Activated CD4-positive, CD25-positive, alpha-beta regulatory T cell treated with anti-CD3 and anti-CD28 coated beads, Interleukin-2, amount 50 U/mL, for 24 hours (primary cell): ENCODE measurements at regions not wholly inside any gene's neighbourhood (a gene's known extent, or its start where the extent isn't known, plus 50 kb on each side); places are given as distances from the start of the nearest gene placed in this dataset.
"Not testable (repeated sequence)": the region's sequence is repeated elsewhere in the genome, so short reads cannot be mapped to it uniquely, and the experiment has no call there.

ENCODE experiments used
- ATAC-seq, 2 donors: fragments of 150-1000 bp; cut with Tn5 transposase; one replicate each; pipeline ENCODE4 v1.10.0; 2021; ENCODE audit warnings: mild to moderate bottlenecking in 1 of 2, moderate library complexity in 1 of 2

DNA sequence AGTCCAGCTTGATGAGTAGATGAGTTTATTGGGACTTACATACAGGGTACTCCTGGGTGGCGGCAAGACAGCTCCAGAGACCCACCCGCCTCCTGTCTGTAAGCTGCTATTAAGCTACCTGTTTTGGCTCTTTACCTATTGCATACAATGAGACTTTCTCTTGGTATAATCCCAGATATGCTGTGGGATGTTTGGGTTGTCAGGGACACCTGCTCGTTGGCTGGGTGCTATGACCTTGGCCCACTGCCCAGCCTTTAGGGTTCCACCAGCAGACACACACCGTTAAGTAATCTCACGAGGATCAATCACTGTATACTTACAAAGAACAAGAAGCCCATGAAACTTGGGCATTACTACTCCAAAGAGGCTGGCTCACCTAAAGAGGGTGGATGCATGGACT is 116.4 kb downstream of the NPIPB5 start:
- no peak for ATAC-seq

DNA sequence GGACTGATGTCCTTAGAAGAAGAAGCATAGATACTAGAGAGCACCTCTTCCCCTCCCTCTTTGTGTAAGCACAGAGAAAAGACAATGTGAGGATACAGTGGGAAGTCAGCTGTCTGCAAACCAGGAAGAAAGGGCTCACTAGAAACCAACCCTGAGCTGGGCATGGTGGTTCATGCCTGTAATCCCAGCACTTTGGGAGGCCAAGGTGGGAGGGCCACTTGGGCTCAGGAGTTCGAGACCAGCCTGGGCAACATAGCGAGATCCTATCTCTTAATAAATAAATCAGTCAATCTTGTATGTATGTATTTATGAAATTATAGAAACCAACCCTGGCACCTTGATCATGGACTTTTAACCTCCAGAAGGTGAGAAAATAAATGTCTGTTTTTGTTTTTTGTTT is 118.3 kb downstream of the NPIPB5 start:
- no peak for ATAC-seq

- no peak for ATAC-seq
These were observed 119.6 kb downstream of the NPIPB5 start for GRCh38 chr16:22630242-22630641.

DNA sequence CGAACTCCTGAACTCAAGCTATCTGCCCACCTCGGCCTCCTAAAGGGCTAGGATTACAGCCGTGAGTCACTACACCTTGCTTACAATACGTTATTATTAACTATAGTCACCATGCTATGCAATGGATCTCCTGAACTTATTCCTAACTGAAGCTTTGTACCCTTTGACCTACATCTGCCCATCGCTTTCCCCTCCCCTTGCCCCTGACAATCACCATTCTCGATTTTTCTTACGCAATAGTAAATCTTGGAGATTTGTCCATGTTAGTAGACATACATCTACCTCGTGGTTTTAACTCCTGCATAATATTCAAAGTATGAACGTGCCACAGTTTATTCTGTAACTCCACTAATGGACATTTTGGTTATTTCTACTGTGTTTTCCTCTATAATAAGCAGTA is 120.6 kb downstream of the NPIPB5 start:
- ATAC-seq, result no peak

GRCh38 chr16:22632606-22633005 is 121.9 kb downstream of the NPIPB5 start:
- ATAC-seq, result no peak

GRCh38 chr16:22633280-22633679 is 122.6 kb downstream of the NPIPB5 start:
- no peak for ATAC-seq

GRCh38 chr16:22633799-22634198 is 123.1 kb downstream of the NPIPB5 start:
- ATAC-seq, result no peak

DNA sequence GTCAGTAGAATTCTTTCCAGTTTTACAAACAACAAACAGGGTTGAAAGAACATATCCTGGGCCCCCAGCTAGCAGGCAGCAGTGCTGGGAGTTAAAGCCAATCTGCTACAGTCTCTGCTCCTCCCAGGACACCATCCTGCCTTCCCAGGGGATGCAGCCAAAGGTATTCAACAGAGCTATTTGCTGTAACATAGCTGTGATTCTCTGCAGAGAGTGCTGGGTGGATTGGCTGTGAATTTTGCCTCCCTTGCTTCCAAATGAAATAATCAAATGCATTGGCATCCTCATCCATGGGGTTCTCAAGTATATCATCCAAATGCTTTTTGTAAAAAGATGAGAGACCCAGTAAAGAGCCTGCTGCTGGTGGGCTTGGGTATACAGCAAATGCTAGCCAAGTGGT is 124.3 kb downstream of the NPIPB5 start:
- ATAC-seq, result no peak

GRCh38 chr16:22635357-22635761 is 124.7 kb downstream of the NPIPB5 start:
- no peak for ATAC-seq

- ATAC-seq, result no peak
These were observed 125.1 kb downstream of the NPIPB5 start for GRCh38 chr16:22635801-22636200.

- no peak for ATAC-seq
These were observed 127.9 kb downstream of the NPIPB5 start for GRCh38 chr16:22638393-22639206.

DNA sequence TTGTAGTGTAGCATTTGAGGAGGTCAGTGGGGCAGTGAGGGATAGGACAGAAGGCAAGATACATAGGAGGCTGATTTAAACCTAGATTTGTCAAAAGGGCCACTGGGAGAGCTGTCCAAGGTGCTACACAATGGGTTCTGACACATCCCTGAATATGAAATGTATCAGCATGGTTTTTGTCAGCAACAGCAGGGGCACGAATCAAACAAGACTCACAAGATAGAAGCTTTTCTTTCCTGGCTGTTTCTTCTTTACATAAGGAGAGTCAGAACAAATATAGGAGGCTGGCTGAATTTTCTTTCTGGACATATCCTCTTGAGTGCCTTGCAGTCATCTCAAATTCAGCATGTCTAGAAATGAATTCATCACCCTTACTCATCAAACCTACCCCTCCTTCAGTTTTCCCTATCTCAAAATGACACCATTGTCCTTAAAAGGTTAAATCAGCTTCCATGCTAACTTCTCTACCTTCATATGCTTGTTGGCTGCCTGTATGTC is 130.5 kb downstream of the NPIPB5 start:
- no peak for ATAC-seq

GRCh38 chr16:22642416-22643088 is 131.9 kb downstream of the NPIPB5 start:
- no peak for ATAC-seq

- not testable (repeated sequence) for ATAC-seq
These were observed 132.5 kb downstream of the NPIPB5 start for GRCh38 chr16:22643203-22643602.

GRCh38 chr16:22643886-22644285 is 133.2 kb downstream of the NPIPB5 start:
- ATAC-seq, result no peak

DNA sequence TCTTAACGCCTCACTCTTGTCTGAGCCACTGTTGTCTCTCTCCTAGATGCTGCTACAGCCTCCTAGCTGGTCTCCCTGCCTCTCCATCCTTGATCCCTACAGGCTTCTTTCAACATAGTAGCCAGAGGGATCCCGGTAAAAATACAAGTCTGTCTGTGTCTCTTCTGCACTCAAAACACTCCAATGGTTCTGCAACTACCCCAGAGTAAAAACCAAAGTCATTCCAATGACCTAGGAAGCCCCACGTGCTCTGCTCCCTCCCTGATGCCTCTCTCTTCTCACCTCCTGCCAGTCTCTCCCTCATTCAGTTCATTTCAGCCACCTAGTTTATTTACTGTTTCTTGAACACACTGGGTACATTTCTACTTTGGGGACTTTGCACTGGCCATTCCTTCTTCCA is 135.2 kb downstream of the NPIPB5 start:
- no peak for ATAC-seq

DNA sequence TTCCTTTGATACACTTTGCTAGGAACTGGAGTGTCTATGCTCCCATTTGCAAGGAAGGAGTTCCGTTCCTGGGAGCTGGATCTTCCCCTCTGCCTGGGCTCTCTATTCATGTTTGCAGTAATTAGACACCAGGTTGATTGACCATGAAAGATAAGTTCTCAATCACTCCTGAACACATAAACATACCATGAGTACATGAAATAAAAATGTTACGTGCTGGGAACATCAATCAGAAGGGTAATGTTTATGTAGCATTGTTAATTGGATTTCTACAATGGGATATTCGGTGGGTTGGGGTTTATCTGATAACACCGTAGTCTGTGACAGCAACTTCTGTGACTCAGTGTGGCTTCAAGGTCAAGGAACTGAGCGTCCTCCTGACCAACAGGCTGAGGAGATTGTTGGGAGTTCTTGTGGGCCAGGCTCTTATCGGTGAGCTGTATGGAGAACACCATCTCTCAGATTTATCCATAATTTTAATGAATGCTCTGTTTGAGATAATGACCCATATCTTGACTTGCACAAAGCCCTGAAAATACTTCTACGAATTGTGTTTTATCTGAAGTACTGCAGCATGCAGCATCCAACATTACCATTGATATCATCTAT is 136.4 kb downstream of the NPIPB5 start:
- ATAC-seq, result no peak

GRCh38 chr16:22648141-22648540 is 137.4 kb downstream of the NPIPB5 start:
- no peak for ATAC-seq

- no peak for ATAC-seq
These were observed 138.2 kb downstream of the NPIPB5 start for GRCh38 chr16:22648941-22649340.

DNA sequence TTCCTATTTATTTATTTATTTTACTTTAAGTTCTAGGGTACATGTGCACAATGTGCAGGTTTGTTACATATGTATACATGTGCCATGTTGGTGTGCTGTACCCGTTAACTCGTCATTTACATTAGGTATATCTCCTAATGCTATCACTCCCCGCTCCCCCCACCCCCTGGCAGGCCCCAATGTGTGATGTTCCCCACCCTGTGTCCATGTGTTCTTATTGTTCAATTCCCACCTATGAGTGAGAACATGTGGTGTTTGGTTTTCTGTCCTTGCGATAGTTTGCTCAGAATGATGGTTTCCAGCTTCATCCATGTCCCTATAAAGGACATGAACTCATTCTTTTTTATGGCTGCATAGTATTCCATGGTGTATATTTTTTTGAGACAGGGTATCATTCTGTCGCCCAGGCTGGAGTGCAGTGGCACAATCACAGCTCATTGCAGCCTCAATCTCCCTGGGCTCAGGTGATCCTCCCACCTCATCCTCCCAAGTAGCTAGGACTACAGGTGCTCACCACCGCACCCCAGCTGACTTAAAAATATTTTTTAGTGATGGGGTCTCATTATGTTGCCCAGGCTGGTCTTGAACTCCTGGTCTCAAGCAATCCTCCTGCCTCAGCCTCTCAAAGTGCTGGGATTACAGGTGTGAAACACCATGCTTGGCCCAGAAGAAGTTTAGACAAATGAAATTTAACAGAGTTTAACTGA is 140.6 kb downstream of the NPIPB5 start:
- not testable (repeated sequence) for ATAC-seq

DNA sequence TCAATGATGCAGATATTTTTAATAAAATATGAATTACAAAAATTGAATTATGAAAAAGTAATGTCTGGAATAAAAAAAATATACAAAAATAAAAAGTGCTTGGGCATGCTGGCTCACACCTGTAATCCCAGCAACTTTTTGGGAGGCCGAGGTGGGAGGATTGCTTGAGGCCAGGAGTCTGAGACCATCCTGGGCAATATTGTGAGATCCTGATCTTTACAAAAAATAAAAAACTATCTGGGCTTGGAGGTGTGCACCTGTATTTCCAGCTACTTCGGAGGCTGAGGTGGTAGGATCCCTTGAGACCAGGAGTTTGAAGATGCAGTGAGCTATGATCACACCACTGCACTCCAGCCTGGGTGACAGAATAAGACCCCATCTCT is 141.8 kb downstream of the NPIPB5 start:
- no peak for ATAC-seq

DNA sequence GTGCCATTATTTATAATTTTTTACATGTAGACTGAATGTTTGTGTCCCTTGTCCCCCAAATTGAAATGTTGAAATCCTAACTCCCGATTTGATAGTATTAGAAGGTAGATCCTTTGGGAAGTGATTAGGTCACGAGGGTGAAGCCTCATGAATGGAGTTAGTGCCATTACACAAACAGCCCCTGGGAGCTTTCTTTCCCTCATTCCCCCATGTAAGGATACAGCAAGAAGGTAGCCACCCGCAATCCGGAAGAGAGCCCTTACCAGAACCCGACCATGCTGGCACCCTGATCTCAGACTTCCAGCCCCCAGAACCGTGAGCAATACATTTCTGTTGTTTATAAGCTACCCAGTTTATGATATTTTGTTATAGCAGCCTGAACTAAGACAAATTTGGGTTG is 143.2 kb downstream of the NPIPB5 start:
- ATAC-seq, result no peak

- ATAC-seq, result not testable (repeated sequence)
These were observed 145.9 kb downstream of the NPIPB5 start for GRCh38 chr16:22656573-22656972.
